ENCODE measurements at regions not wholly inside any gene's neighbourhood (a gene's known extent, or its start where the extent isn't known, plus 50 kb on each side); places are given as distances from the start of the nearest gene placed in this dataset.

DNA sequence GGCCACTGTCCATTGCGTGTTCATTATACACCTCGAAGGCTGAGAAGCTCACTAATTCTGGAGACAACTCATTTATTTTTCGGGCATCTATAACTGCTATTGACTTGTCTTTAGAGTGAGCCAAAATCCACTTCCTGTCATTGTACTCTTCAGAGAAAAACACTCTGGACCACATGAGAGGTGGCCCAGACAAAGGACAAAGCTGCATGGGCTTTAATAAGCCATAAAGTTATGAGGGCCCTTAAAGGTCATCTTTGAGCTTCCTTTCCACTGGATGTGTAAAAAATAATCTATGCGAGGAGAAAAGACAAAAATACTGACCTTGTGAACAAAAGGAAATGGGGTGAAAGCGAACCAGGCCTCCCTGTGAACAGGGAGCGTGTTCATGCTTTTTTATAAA, 63.5 kb upstream of the ZC3H12C start:
- POLR2A ChIA-PET, result no interaction called here
- intact Hi-C loops (cut with micrococcal nuclease; ENCODE audit: unreplicated experiment), result no loop called here

DNA sequence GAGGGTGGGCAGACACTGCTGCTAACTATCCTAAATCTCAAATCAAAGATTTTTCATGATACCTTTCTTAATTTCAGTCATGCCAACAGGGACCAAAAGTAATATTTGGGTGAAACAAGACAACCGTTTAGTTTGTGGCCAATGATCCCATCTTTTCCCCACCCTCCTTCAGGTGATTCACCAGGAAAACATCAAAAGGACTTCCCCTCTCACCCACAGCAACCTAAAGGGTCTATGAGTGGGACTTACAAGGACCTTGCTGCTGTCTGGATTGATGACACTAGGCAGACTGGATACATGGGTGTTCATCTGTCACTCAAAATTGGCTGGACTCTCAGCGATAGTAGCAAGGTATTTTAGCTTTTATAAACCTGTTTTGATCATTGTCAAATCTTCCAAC, 62.0 kb upstream of the ZC3H12C start:
- ATAC-seq, result no peak
- no TSS peak for BruUV-seq (replicated peaks)
- DNase-seq (ENCODE audit: low read depth, low spot score), result no peak
- ChIA-PET CTCF (no interaction called here), POLR2A (no interaction called here)
- Histone ChIP-seq H3K27ac (ENCODE audit: low read length) (no peak overlapping the region), H3K4me1 (ENCODE audit: control insufficient read depth, insufficient read depth, low read length) (no peaks in the 10 kb centered on the region), H3K4me3 (ENCODE audit: low read depth in 2 of 2, low read length in 2 of 2) (no peak overlapping the region), H3K36me3 (ENCODE audit: control insufficient read depth, insufficient read depth, low read length) (no peaks in the 10 kb centered on the region), H3K9me3 (ENCODE audit: control insufficient read depth, insufficient read depth, low read depth, low read length) (no peaks in the 10 kb centered on the region), H3K27me3 (ENCODE audit: control insufficient read depth, insufficient read depth, low read length) (no peaks in the 10 kb centered on the region; the same call in 1 of the 2 replicates)
- no peak for TF ChIP-seq SIN3A (IDR thresholded peaks at IDR 0.05; ENCODE audit: borderline replicate concordance, insufficient read depth, low read depth, low read length)
- TF ChIP-seq, protein P1, sequence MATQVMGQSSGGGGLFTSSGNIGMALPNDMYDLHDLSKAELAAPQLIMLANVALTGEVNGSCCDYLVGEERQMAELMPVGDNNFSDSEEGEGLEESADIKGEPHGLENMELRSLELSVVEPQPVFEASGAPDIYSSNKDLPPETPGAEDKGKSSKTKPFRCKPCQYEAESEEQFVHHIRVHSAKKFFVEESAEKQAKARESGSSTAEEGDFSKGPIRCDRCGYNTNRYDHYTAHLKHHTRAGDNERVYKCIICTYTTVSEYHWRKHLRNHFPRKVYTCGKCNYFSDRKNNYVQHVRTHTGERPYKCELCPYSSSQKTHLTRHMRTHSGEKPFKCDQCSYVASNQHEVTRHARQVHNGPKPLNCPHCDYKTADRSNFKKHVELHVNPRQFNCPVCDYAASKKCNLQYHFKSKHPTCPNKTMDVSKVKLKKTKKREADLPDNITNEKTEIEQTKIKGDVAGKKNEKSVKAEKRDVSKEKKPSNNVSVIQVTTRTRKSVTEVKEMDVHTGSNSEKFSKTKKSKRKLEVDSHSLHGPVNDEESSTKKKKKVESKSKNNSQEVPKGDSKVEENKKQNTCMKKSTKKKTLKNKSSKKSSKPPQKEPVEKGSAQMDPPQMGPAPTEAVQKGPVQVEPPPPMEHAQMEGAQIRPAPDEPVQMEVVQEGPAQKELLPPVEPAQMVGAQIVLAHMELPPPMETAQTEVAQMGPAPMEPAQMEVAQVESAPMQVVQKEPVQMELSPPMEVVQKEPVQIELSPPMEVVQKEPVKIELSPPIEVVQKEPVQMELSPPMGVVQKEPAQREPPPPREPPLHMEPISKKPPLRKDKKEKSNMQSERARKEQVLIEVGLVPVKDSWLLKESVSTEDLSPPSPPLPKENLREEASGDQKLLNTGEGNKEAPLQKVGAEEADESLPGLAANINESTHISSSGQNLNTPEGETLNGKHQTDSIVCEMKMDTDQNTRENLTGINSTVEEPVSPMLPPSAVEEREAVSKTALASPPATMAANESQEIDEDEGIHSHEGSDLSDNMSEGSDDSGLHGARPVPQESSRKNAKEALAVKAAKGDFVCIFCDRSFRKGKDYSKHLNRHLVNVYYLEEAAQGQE (IDR thresholded peaks at IDR 0.05; ENCODE audit: insufficient read depth in 1 of 2, low read depth in 2 of 2, low read length in 1 of 2), result no peak
- TF ChIP-seq TCF7L2 (IDR thresholded peaks at IDR 0.05; ENCODE audit: low read depth, low read length), result no peak
- TF ChIP-seq, protein P2, sequence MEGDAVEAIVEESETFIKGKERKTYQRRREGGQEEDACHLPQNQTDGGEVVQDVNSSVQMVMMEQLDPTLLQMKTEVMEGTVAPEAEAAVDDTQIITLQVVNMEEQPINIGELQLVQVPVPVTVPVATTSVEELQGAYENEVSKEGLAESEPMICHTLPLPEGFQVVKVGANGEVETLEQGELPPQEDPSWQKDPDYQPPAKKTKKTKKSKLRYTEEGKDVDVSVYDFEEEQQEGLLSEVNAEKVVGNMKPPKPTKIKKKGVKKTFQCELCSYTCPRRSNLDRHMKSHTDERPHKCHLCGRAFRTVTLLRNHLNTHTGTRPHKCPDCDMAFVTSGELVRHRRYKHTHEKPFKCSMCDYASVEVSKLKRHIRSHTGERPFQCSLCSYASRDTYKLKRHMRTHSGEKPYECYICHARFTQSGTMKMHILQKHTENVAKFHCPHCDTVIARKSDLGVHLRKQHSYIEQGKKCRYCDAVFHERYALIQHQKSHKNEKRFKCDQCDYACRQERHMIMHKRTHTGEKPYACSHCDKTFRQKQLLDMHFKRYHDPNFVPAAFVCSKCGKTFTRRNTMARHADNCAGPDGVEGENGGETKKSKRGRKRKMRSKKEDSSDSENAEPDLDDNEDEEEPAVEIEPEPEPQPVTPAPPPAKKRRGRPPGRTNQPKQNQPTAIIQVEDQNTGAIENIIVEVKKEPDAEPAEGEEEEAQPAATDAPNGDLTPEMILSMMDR (IDR thresholded peaks at IDR 0.05), result no peak
- TF ChIP-seq POLR2AphosphoS5 (IDR thresholded peaks at IDR 0.05; ENCODE audit: low read depth, low read length), result no peak
- in situ Hi-C loops (cut with HindIII; ENCODE audit: low pct_unique_long_range_greater_than_20kb, low sequenced_read_pairs), result no loop called here
- intact Hi-C loops (cut with micrococcal nuclease; ENCODE audit: unreplicated experiment), result no loop called here

More for the DNA sequence above, 63.5 kb upstream of the ZC3H12C start:
- H3K36me3 ChIP-seq (ENCODE audit: control insufficient read depth, insufficient read depth, low read length), result no peaks in the 10 kb centered on the region
- CTCF ChIA-PET, result no interaction called here
- H3K27me3 ChIP-seq (ENCODE audit: control insufficient read depth, insufficient read depth, low read length), result no peaks in the 10 kb centered on the region; the same call in 1 of the 2 replicates
- DNase-seq (ENCODE audit: low read depth, low spot score) (no peak), ATAC-seq (no peak)
- no peak overlapping the region for H3K27ac ChIP-seq (ENCODE audit: low read length)
- TF ChIP-seq, protein P2 (IDR thresholded peaks at IDR 0.05), result no peak
- no peak for TF ChIP-seq SIN3A (IDR thresholded peaks at IDR 0.05; ENCODE audit: borderline replicate concordance, insufficient read depth, low read depth, low read length)
- TF ChIP-seq TCF7L2 (IDR thresholded peaks at IDR 0.05; ENCODE audit: low read depth, low read length), result no peak
- TF ChIP-seq POLR2AphosphoS5 (IDR thresholded peaks at IDR 0.05; ENCODE audit: low read depth, low read length), result no peak
- TF ChIP-seq, protein P1 (IDR thresholded peaks at IDR 0.05; ENCODE audit: insufficient read depth in 1 of 2, low read depth in 2 of 2, low read length in 1 of 2), result no peak
- no peaks in the 10 kb centered on the region for H3K4me1 ChIP-seq (ENCODE audit: control insufficient read depth, insufficient read depth, low read length)
- BruUV-seq (replicated peaks), result no TSS peak
- no peak overlapping the region for H3K4me3 ChIP-seq (ENCODE audit: low read depth in 2 of 2, low read length in 2 of 2)
- no peaks in the 10 kb centered on the region for H3K9me3 ChIP-seq (ENCODE audit: control insufficient read depth, insufficient read depth, low read depth, low read length)
- in situ Hi-C loops (cut with HindIII; ENCODE audit: low pct_unique_long_range_greater_than_20kb, low sequenced_read_pairs), result no loop called here

Measured in Panc1 (cell line).